ENCODE measurements at regions not wholly inside any gene's neighbourhood (a gene's known extent, or its start where the extent isn't known, plus 50 kb on each side); places are given as distances from the start of the nearest gene placed in this dataset.
"Not testable (repeated sequence)": the region's sequence is repeated elsewhere in the genome, so short reads cannot be mapped to it uniquely, and the experiment has no call there.

GRCh38 chr2:16086136-16086535, 145.8 kb downstream of the MYCN start:
- not testable (repeated sequence) for DNase-seq (ENCODE audit: low read depth in 3 of 3)

GRCh38 chr2:16085073-16085472, 144.7 kb downstream of the MYCN start:
- DNase-seq (ENCODE audit: low read depth in 3 of 3): no peak

- no peak for DNase-seq (ENCODE audit: low read depth in 3 of 3)
Observed at GRCh38 chr2:16084274-16084673, 143.9 kb downstream of the MYCN start.

GRCh38 chr2:16082276-16082675, 141.9 kb downstream of the MYCN start:
- DNase-seq (ENCODE audit: low read depth in 3 of 3): no peak

- no peak for DNase-seq (ENCODE audit: low read depth in 3 of 3)
Observed at GRCh38 chr2:16081316-16082200, 141.2 kb downstream of the MYCN start.

- no peak for DNase-seq (ENCODE audit: low read depth in 3 of 3)
Observed at GRCh38 chr2:16080516-16080915, 140.2 kb downstream of the MYCN start.

- no peak for DNase-seq (ENCODE audit: low read depth in 3 of 3)
Observed at GRCh38 chr2:16080071-16080470, 139.7 kb downstream of the MYCN start.

GRCh38 chr2:16079637-16080036, 139.3 kb downstream of the MYCN start:
- DNase-seq (ENCODE audit: low read depth in 3 of 3): no peak

GRCh38 chr2:16077601-16078000, 137.3 kb downstream of the MYCN start:
- DNase-seq (ENCODE audit: low read depth in 3 of 3): no peak

GRCh38 chr2:16076911-16077310, 136.6 kb downstream of the MYCN start:
- DNase-seq (ENCODE audit: low read depth in 3 of 3): no peak

- no peak for DNase-seq (ENCODE audit: low read depth in 3 of 3)
Observed at GRCh38 chr2:16075045-16076012, 135.0 kb downstream of the MYCN start.

GRCh38 chr2:16073921-16074425, 133.6 kb downstream of the MYCN start:
- no peak for DNase-seq (ENCODE audit: low read depth in 3 of 3)

GRCh38 chr2:16073471-16073870, 133.1 kb downstream of the MYCN start:
- DNase-seq (ENCODE audit: low read depth in 3 of 3): no peak

- no peak for DNase-seq (ENCODE audit: low read depth in 3 of 3)
Observed at GRCh38 chr2:16072638-16073290, 132.4 kb downstream of the MYCN start.

GRCh38 chr2:16071865-16072637, 131.7 kb downstream of the MYCN start:
- no peak for DNase-seq (ENCODE audit: low read depth in 3 of 3)

- DNase-seq (ENCODE audit: low read depth in 3 of 3): no peak
Observed at GRCh38 chr2:16071039-16071864, 130.9 kb downstream of the MYCN start.

GRCh38 chr2:16070648-16070971, 130.3 kb downstream of the MYCN start:
- no peak for DNase-seq (ENCODE audit: low read depth in 3 of 3)

- no peak for DNase-seq (ENCODE audit: low read depth in 3 of 3)
Observed at GRCh38 chr2:16069933-16070647, 129.7 kb downstream of the MYCN start.

- no peak for DNase-seq (ENCODE audit: low read depth in 3 of 3)
Observed at GRCh38 chr2:16069663-16069932, 129.2 kb downstream of the MYCN start.

GRCh38 chr2:16068552-16068940, 128.2 kb downstream of the MYCN start:
- no peak for DNase-seq (ENCODE audit: low read depth in 3 of 3)
